ENCODE measurements at regions not wholly inside any gene's neighbourhood (a gene's known extent, or its start where the extent isn't known, plus 50 kb on each side); places are given as distances from the start of the nearest gene placed in this dataset.

GRCh38 chr16:86683441-86684194 lies 105.3 kb downstream of the FOXL1 start:
- DNase-seq (ENCODE audit: low spot score), result no peak

GRCh38 chr16:86685076-86685475 lies 106.7 kb downstream of the FOXL1 start:
- no peak for DNase-seq (ENCODE audit: low spot score)

- no peak for DNase-seq (ENCODE audit: low spot score)
These were observed 112.6 kb downstream of the FOXL1 start for GRCh38 chr16:86690970-86691369.

GRCh38 chr16:86692426-86692825 lies 114.1 kb downstream of the FOXL1 start:
- no peak for DNase-seq (ENCODE audit: low spot score)

- no peak for DNase-seq (ENCODE audit: low spot score)
These were observed 114.7 kb downstream of the FOXL1 start for GRCh38 chr16:86693033-86693432.

- DNase-seq (ENCODE audit: low spot score), result no peak
These were observed 119.4 kb downstream of the FOXL1 start for GRCh38 chr16:86697715-86698114.

GRCh38 chr16:86700046-86700945 lies 121.9 kb downstream of the FOXL1 start:
- DNase-seq (ENCODE audit: low spot score), result no peak

- no peak for DNase-seq (ENCODE audit: low spot score)
These were observed 123.1 kb downstream of the FOXL1 start for GRCh38 chr16:86701286-86701975.

- no peak for DNase-seq (ENCODE audit: low spot score)
These were observed 124.7 kb downstream of the FOXL1 start for GRCh38 chr16:86702824-86703588.

GRCh38 chr16:86704516-86704915 lies 126.2 kb downstream of the FOXL1 start:
- DNase-seq (ENCODE audit: low spot score), result no peak

- DNase-seq (ENCODE audit: low spot score), result no peak
These were observed 128.4 kb downstream of the FOXL1 start for GRCh38 chr16:86706726-86707125.

- DNase-seq (ENCODE audit: low spot score), result no peak
These were observed 128.8 kb downstream of the FOXL1 start for GRCh38 chr16:86707171-86707570.

- DNase-seq (ENCODE audit: low spot score), result no peak
These were observed 129.2 kb downstream of the FOXL1 start for GRCh38 chr16:86707581-86707980.

- DNase-seq (ENCODE audit: low spot score), result no peak
These were observed 130.1 kb downstream of the FOXL1 start for GRCh38 chr16:86708431-86708830.

- DNase-seq (ENCODE audit: low spot score), result no peak
These were observed 130.8 kb downstream of the FOXL1 start for GRCh38 chr16:86709103-86709502.

GRCh38 chr16:86709902-86710601 lies 131.7 kb downstream of the FOXL1 start:
- DNase-seq (ENCODE audit: low spot score), result no peak

GRCh38 chr16:86710602-86710950 lies 132.2 kb downstream of the FOXL1 start:
- DNase-seq (ENCODE audit: low spot score), result no peak

GRCh38 chr16:86712158-86713009 lies 134.0 kb downstream of the FOXL1 start:
- DNase-seq (ENCODE audit: low spot score), result no peak

- DNase-seq (ENCODE audit: low spot score), result no peak
These were observed 134.8 kb downstream of the FOXL1 start for GRCh38 chr16:86713021-86713631.

- no peak for DNase-seq (ENCODE audit: low spot score)
These were observed 135.8 kb downstream of the FOXL1 start for GRCh38 chr16:86714166-86714565.
